ENCODE measurements at regions not wholly inside any gene's neighbourhood (a gene's known extent, or its start where the extent isn't known, plus 50 kb on each side); places are given as distances from the start of the nearest gene placed in this dataset.
"Not testable (repeated sequence)": the region's sequence is repeated elsewhere in the genome, so short reads cannot be mapped to it uniquely, and the experiment has no call there.

DNA sequence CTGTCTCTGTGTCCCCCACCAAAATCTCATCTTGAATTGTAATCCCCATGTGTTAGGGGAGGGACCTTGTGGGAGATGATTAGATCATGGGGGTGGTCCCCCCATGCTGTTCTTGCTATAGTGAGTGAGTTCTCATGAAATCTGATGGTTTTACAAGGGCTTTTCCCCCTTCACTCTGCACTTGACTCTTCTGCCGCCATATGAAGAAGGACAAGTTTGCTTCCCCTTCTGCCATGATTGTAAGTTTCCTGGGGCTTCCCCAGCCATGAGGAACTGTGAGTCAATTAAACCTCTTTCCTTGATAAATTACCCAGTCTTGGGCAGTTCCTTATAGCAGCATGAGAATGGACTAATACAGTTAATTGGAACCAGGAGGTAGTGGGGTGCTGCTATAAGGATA is 137.1 kb upstream of the RAB4A start:
- TF ChIP-seq, protein P1, sequence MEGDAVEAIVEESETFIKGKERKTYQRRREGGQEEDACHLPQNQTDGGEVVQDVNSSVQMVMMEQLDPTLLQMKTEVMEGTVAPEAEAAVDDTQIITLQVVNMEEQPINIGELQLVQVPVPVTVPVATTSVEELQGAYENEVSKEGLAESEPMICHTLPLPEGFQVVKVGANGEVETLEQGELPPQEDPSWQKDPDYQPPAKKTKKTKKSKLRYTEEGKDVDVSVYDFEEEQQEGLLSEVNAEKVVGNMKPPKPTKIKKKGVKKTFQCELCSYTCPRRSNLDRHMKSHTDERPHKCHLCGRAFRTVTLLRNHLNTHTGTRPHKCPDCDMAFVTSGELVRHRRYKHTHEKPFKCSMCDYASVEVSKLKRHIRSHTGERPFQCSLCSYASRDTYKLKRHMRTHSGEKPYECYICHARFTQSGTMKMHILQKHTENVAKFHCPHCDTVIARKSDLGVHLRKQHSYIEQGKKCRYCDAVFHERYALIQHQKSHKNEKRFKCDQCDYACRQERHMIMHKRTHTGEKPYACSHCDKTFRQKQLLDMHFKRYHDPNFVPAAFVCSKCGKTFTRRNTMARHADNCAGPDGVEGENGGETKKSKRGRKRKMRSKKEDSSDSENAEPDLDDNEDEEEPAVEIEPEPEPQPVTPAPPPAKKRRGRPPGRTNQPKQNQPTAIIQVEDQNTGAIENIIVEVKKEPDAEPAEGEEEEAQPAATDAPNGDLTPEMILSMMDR (IDR thresholded peaks at IDR 0.05) = no peak
- no peaks in the 10 kb centered on the region for H3K4me1 Mint-ChIP-seq (ENCODE audit: low read depth)
- no peak for DNase-seq
- peaks cover 8% of the 10 kb centered on the region for H3K27me3 Mint-ChIP-seq (ENCODE audit: insufficient read depth)
- no peak overlapping the region for H3K27ac Mint-ChIP-seq
- H3K36me3 Mint-ChIP-seq (ENCODE audit: low read depth) = no peaks in the 10 kb centered on the region
- H3K4me3 Mint-ChIP-seq = no peak overlapping the region
- peaks cover 53% of the 10 kb centered on the region for H3K9me3 Mint-ChIP-seq

DNA sequence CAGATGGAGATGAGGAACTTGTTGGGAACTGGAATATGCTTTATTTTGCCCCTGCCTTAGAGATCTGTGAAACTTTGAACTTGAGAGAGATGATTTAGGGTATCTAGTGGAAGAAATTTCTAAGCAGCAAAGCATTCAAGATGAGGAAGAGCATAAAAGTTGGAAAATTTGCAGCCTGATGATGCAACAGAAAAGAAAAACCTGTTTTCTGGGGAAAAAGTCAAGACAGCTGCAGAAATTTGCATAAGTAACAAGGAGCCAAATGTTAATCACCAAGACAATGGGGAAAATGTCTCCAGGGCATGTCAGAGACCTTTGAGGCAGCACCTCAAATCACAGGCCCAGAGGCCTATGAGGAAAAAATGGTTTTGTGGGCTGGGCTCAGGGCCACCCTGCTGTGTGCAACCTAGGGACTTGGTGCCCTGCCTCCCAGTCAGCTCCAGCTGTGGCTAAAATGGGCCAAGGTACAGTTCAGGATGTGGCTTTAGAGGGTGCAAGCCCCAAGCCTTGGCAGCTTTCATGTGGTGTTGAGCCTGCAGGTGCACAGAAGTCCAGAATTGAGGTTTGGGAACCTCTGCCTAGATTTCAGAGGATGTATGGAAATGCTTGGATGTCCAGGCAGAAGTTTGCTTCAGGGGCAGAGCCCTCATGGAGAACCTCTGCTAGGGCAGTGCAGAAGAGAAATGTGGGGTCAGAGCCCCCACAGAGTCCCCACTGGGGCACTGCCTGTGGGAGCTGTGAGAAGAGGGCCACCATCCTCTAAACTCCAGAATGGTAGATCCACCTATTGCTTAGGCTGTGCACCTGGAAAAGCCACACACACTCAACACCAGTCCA is 136.3 kb upstream of the RAB4A start:
- H3K36me3 Mint-ChIP-seq (ENCODE audit: low read depth); H3K27me3 Mint-ChIP-seq (ENCODE audit: insufficient read depth); H3K27ac Mint-ChIP-seq; H3K4me3 Mint-ChIP-seq; DNase-seq; H3K4me1 Mint-ChIP-seq (ENCODE audit: low read depth): not testable (repeated sequence)
- H3K9me3 Mint-ChIP-seq = peaks cover 53% of the 10 kb centered on the region

DNA sequence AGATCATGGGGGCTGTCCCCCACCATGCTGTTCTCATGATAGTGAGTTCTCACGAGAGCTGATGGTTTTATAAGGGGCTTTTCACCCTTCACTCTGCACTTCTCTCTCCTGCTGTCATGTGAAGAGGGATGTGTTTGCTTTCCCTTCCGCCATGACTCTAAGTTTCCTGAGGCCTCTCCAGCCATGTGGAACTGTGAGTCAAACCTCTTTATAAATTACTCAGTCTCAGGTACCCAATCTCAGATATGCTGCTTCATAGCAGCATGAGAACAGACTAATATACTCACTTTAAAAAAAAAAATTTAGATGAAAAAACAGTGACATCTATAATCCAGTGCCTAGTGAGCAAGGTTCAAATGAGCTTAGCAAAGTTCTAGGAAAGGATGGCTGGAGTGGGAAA is 135.1 kb upstream of the RAB4A start:
- peaks cover 5% of the 10 kb centered on the region for H3K27me3 Mint-ChIP-seq (ENCODE audit: insufficient read depth)
- TF ChIP-seq, protein P1 (IDR thresholded peaks at IDR 0.05) = no peak
- peaks cover 48% of the 10 kb centered on the region for H3K9me3 Mint-ChIP-seq
- no peaks in the 10 kb centered on the region for H3K36me3 Mint-ChIP-seq (ENCODE audit: low read depth)
- H3K4me3 Mint-ChIP-seq = no peak overlapping the region
- DNase-seq = no peak
- H3K4me1 Mint-ChIP-seq (ENCODE audit: low read depth) = no peaks in the 10 kb centered on the region
- no peak overlapping the region for H3K27ac Mint-ChIP-seq

DNA sequence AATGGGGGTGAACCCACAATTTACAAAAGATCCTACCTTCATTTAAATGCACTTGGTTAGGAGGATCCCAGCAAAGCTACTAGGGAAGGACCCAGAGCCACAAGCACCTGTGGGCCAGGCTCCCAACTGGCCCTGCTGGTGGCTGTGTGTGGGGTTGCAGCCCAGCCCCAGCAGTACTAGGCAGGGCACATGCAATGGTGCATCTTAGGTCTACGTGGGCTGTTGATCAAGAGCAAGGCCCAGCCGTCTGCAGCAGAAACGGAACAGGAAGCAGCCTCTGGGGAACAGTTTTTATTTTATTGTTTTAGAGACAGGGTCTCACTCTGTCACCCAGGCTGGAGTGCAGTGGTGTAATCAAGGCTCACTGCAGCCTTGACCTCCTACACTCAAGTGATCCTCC is 134.1 kb upstream of the RAB4A start:
- H3K4me1 Mint-ChIP-seq (ENCODE audit: low read depth) = no peaks in the 10 kb centered on the region
- no peak overlapping the region for H3K27ac Mint-ChIP-seq
- peaks cover 41% of the 10 kb centered on the region for H3K9me3 Mint-ChIP-seq
- TF ChIP-seq, protein P1 (IDR thresholded peaks at IDR 0.05) = no peak
- no peaks in the 10 kb centered on the region for H3K36me3 Mint-ChIP-seq (ENCODE audit: low read depth)
- no peak overlapping the region for H3K4me3 Mint-ChIP-seq
- H3K27me3 Mint-ChIP-seq (ENCODE audit: insufficient read depth) = peaks cover 5% of the 10 kb centered on the region
- no peak for DNase-seq

DNA sequence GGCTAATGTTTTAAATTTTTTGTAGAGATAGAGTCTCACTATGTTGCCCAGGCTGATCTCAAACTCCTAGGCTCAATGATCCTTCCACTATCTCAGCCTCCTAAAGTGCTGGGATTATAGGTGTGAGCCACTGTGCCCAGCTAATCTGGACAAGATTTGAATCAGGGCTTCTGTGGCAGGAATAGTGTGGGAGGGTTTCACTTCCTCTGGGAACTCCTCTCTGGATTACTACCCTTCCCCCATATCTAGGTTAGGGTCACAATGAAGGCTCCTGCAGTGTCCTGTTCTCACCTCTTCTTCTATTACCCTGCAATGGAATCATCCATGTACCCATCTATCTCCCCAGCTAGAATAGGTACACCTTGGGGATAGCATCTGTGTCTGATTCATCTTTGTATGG is 133.6 kb upstream of the RAB4A start:
- Mint-ChIP-seq H3K27me3 (ENCODE audit: insufficient read depth) (peaks cover 5% of the 10 kb centered on the region), H3K4me1 (ENCODE audit: low read depth) (no peaks in the 10 kb centered on the region), H3K36me3 (ENCODE audit: low read depth) (no peaks in the 10 kb centered on the region), H3K27ac (no peak overlapping the region), H3K4me3 (no peak overlapping the region), H3K9me3 (peaks cover 43% of the 10 kb centered on the region)
- TF ChIP-seq, protein P1 (IDR thresholded peaks at IDR 0.05) = no peak
- no peak for DNase-seq

DNA sequence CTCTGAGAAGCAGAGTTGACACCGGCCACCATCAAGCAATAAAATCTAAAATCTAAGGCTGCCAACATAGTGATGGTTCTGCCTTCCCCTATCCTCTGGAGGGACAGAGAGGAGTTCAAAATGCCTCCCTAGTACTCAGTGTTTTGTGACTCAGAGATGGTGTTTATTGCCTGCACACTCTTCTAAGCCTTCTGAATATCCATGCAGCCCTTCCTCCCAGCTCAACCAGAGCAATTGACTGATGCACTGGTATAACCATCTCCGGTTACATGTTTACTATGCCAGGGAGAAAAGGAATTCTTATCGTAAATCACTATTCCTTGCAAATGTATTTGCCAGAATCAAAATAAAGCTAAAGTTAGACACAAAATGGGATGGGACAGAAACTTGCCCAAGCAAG is 132.9 kb upstream of the RAB4A start:
- no peak for DNase-seq
- no peaks in the 10 kb centered on the region for H3K36me3 Mint-ChIP-seq (ENCODE audit: low read depth)
- H3K27ac Mint-ChIP-seq = no peak overlapping the region
- peaks cover 5% of the 10 kb centered on the region for H3K27me3 Mint-ChIP-seq (ENCODE audit: insufficient read depth)
- TF ChIP-seq, protein P1 (IDR thresholded peaks at IDR 0.05) = no peak
- no peak overlapping the region for H3K4me3 Mint-ChIP-seq
- H3K4me1 Mint-ChIP-seq (ENCODE audit: low read depth) = no peaks in the 10 kb centered on the region
- H3K9me3 Mint-ChIP-seq = peaks cover 43% of the 10 kb centered on the region

All from HFFc6 (cell line).